H1 (cell line): ENCODE measurements at regions not wholly inside any gene's neighbourhood (a gene's known extent, or its start where the extent isn't known, plus 50 kb on each side); places are given as distances from the start of the nearest gene placed in this dataset.

Source experiments
- TAF7 ChIP-seq: optimal IDR thresholded peaks from 2 replicates; pipeline ENCODE3; 2011; ENCODE audit warnings: low read depth, mild to moderate bottlenecking, inconsistent platforms, low read length, moderate library complexity, borderline replicate concordance
- TF ChIP-seq, protein P1 (sequence below): fragments of 300-600 bp; sonication (generic); IDR thresholded peaks from 2 replicates; pipeline ENCODE4 v1.7.1; 2012; ENCODE audit warnings: low read length, moderate library complexity, mild to moderate bottlenecking, inconsistent platforms; ENCODE audit not compliant: insufficient replicate concordance

DNA sequence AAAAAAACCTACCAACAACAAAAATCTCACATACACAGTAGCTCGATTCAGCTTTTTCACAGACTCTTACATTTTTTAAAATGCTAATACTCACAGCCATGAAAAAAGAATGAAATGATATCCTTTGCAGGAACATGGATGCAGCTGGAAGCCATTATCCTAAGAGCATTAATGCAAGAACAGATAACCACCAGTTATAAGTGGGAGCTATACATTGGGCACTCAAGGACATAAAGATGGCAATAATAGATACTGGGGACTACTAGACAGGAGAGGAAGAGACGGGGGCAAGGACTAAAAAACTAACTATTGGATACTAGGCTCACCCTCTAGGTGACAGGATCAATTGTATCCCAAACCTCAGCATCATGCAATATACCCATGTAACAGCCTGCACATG lies 90.3 kb upstream of the CCNH start (continued):
- TF ChIP-seq, protein P1, sequence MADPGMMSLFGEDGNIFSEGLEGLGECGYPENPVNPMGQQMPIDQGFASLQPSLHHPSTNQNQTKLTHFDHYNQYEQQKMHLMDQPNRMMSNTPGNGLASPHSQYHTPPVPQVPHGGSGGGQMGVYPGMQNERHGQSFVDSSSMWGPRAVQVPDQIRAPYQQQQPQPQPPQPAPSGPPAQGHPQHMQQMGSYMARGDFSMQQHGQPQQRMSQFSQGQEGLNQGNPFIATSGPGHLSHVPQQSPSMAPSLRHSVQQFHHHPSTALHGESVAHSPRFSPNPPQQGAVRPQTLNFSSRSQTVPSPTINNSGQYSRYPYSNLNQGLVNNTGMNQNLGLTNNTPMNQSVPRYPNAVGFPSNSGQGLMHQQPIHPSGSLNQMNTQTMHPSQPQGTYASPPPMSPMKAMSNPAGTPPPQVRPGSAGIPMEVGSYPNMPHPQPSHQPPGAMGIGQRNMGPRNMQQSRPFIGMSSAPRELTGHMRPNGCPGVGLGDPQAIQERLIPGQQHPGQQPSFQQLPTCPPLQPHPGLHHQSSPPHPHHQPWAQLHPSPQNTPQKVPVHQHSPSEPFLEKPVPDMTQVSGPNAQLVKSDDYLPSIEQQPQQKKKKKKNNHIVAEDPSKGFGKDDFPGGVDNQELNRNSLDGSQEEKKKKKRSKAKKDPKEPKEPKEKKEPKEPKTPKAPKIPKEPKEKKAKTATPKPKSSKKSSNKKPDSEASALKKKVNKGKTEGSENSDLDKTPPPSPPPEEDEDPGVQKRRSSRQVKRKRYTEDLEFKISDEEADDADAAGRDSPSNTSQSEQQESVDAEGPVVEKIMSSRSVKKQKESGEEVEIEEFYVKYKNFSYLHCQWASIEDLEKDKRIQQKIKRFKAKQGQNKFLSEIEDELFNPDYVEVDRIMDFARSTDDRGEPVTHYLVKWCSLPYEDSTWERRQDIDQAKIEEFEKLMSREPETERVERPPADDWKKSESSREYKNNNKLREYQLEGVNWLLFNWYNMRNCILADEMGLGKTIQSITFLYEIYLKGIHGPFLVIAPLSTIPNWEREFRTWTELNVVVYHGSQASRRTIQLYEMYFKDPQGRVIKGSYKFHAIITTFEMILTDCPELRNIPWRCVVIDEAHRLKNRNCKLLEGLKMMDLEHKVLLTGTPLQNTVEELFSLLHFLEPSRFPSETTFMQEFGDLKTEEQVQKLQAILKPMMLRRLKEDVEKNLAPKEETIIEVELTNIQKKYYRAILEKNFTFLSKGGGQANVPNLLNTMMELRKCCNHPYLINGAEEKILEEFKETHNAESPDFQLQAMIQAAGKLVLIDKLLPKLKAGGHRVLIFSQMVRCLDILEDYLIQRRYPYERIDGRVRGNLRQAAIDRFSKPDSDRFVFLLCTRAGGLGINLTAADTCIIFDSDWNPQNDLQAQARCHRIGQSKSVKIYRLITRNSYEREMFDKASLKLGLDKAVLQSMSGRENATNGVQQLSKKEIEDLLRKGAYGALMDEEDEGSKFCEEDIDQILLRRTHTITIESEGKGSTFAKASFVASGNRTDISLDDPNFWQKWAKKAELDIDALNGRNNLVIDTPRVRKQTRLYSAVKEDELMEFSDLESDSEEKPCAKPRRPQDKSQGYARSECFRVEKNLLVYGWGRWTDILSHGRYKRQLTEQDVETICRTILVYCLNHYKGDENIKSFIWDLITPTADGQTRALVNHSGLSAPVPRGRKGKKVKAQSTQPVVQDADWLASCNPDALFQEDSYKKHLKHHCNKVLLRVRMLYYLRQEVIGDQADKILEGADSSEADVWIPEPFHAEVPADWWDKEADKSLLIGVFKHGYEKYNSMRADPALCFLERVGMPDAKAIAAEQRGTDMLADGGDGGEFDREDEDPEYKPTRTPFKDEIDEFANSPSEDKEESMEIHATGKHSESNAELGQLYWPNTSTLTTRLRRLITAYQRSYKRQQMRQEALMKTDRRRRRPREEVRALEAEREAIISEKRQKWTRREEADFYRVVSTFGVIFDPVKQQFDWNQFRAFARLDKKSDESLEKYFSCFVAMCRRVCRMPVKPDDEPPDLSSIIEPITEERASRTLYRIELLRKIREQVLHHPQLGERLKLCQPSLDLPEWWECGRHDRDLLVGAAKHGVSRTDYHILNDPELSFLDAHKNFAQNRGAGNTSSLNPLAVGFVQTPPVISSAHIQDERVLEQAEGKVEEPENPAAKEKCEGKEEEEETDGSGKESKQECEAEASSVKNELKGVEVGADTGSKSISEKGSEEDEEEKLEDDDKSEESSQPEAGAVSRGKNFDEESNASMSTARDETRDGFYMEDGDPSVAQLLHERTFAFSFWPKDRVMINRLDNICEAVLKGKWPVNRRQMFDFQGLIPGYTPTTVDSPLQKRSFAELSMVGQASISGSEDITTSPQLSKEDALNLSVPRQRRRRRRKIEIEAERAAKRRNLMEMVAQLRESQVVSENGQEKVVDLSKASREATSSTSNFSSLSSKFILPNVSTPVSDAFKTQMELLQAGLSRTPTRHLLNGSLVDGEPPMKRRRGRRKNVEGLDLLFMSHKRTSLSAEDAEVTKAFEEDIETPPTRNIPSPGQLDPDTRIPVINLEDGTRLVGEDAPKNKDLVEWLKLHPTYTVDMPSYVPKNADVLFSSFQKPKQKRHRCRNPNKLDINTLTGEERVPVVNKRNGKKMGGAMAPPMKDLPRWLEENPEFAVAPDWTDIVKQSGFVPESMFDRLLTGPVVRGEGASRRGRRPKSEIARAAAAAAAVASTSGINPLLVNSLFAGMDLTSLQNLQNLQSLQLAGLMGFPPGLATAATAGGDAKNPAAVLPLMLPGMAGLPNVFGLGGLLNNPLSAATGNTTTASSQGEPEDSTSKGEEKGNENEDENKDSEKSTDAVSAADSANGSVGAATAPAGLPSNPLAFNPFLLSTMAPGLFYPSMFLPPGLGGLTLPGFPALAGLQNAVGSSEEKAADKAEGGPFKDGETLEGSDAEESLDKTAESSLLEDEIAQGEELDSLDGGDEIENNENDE, result no peak
- TF ChIP-seq TAF7, result no peak
